Neural progenitor cell (in vitro differentiated cells): ENCODE measurements at regions not wholly inside any gene's neighbourhood (a gene's known extent, or its start where the extent isn't known, plus 50 kb on each side); places are given as distances from the start of the nearest gene placed in this dataset.
"Not testable (repeated sequence)": the region's sequence is repeated elsewhere in the genome, so short reads cannot be mapped to it uniquely, and the experiment has no call there.

Experiments
- DNase-seq: peaks from one replicate; pipeline ENCODE4 v3.0.0-alpha.2; 2016; ENCODE audit warnings: low spot score
- H2AFZ ChIP-seq: fragments of 200-600 bp; sonication (generic); replicated peaks from 2 replicates; pipeline ENCODE4 v1.6.1; 2016; ENCODE audit warnings: antibody characterized with exemption
- H3F3A ChIP-seq: fragments of 200-600 bp; sonication (generic); 2 replicates; pipeline ENCODE4 v1.6.1; 2016; ENCODE audit warnings: antibody characterized with exemption, low read depth
- H3K27ac ChIP-seq: fragments of 200-600 bp; sonication (generic); 2 replicates; pipeline ENCODE4 v1.5.1; 2016; ENCODE audit warnings: mild to moderate bottlenecking
- H3K27me3 ChIP-seq: fragments of 200-600 bp; sonication (generic); 2 replicates; pipeline ENCODE4 v1.6.1; 2016; ENCODE audit warnings: mild to moderate bottlenecking, moderate library complexity
- H3K36me3 ChIP-seq: fragments of 200-600 bp; sonication (generic); 2 replicates; pipeline ENCODE4 v1.5.1; 2016
- H3K4me1 ChIP-seq: fragments of 200-600 bp; sonication (generic); 2 replicates; pipeline ENCODE4 v1.6.1; 2016; ENCODE audit warnings: mixed run types
- H3K4me2 ChIP-seq: fragments of 200-600 bp; sonication (generic); 2 replicates; pipeline ENCODE4 v1.6.1; 2016
- H3K4me3 ChIP-seq: fragments of 200-600 bp; sonication (generic); 2 replicates; pipeline ENCODE4 v1.5.1; 2016
- H3K79me2 ChIP-seq: fragments of 200-600 bp; sonication (generic); 2 replicates; pipeline ENCODE4 v1.6.1; 2016; ENCODE audit warnings: low read depth
- H3K9ac ChIP-seq: fragments of 200-600 bp; sonication (generic); 2 replicates; pipeline ENCODE4 v1.6.1; 2016
- H3K9me3 ChIP-seq: fragments of 200-600 bp; sonication (generic); 2 replicates; pipeline ENCODE4 v1.5.1; 2016; ENCODE audit warnings: low read depth
- H4K20me1 ChIP-seq: fragments of 200-600 bp; sonication (generic); 2 replicates; pipeline ENCODE4 v1.6.1; 2016; ENCODE audit warnings: low read depth
- H3K27ac Mint-ChIP-seq: 3 replicates; pipeline ENCODE4 v1.8.0; 2021; ENCODE audit warnings: mixed read lengths
- H3K27me3 Mint-ChIP-seq: 2 replicates; pipeline ENCODE4 v1.8.0; 2022; ENCODE audit warnings: low read depth, mild to moderate bottlenecking, inconsistent platforms, moderate library complexity, mixed read lengths; ENCODE audit not compliant: insufficient read depth
- H3K36me3 Mint-ChIP-seq: 3 replicates; pipeline ENCODE4 v1.8.0; 2021; ENCODE audit warnings: mixed read lengths
- H3K4me1 Mint-ChIP-seq: 3 replicates; pipeline ENCODE4 v1.8.0; 2021; ENCODE audit warnings: mixed read lengths
- H3K4me3 Mint-ChIP-seq: 3 replicates; pipeline ENCODE4 v1.8.0; 2021; ENCODE audit warnings: mild to moderate bottlenecking, moderate library complexity, mixed read lengths
- H3K9me3 Mint-ChIP-seq: 3 replicates; pipeline ENCODE4 v1.8.0; 2020; ENCODE audit warnings: mixed read lengths
- CTCF ChIP-seq: fragments of 200-600 bp; sonication (generic); IDR thresholded peaks from 2 replicates; pipeline ENCODE4 v1.5.1; 2017; ENCODE audit warnings: antibody characterized with exemption, mild to moderate bottlenecking
- EZH2 ChIP-seq: fragments of 200-600 bp; sonication (generic); IDR thresholded peaks from 2 replicates; pipeline ENCODE4 v1.6.1; 2017; ENCODE audit warnings: antibody characterized with exemption, mild to moderate bottlenecking, moderate library complexity
- EZH2phosphoT487 ChIP-seq: fragments of 200-600 bp; sonication (generic); IDR thresholded peaks from 2 replicates; pipeline ENCODE4 v1.6.1; 2017; ENCODE audit warnings: antibody characterized with exemption

GRCh38 chr6:6452002-6452401 lies 131.5 kb upstream of the F13A1 start:
- no peaks in the 10 kb centered on the region for H3K4me1 Mint-ChIP-seq
- no peak overlapping the region for H2AFZ ChIP-seq
- H3K79me2 ChIP-seq = no peaks in the 10 kb centered on the region
- no peak overlapping the region for H3K4me3 ChIP-seq
- no peak overlapping the region for H3K27ac Mint-ChIP-seq
- no peak overlapping the region for H3K4me3 Mint-ChIP-seq
- no peak for DNase-seq
- TF ChIP-seq EZH2phosphoT487 (no peak), EZH2 (no peak), CTCF (no peak)
- H3F3A ChIP-seq = no peaks in the 10 kb centered on the region
- no peaks in the 10 kb centered on the region for H3K4me1 ChIP-seq
- no peak overlapping the region for H3K9ac ChIP-seq
- H3K9me3 Mint-ChIP-seq = no peaks in the 10 kb centered on the region
- H3K36me3 Mint-ChIP-seq = no peaks in the 10 kb centered on the region
- no peak overlapping the region for H3K4me2 ChIP-seq
- H3K27ac ChIP-seq = no peak overlapping the region
- H3K27me3 Mint-ChIP-seq = peaks cover 2% of the 10 kb centered on the region
- H3K27me3 ChIP-seq = no peaks in the 10 kb centered on the region
- H3K36me3 ChIP-seq = no peaks in the 10 kb centered on the region
- H3K9me3 ChIP-seq = no peaks in the 10 kb centered on the region
- H4K20me1 ChIP-seq = no peaks in the 10 kb centered on the region

- Histone ChIP-seq H3K79me2 (no peaks in the 10 kb centered on the region), H3K36me3 (no peaks in the 10 kb centered on the region)
Observed at GRCh38 chr6:6453186-6453585, 132.7 kb upstream of the F13A1 start.

GRCh38 chr6:6455272-6455671 lies 133.2 kb upstream of the LY86 start:
- Histone ChIP-seq H3K9me3 (no peaks in the 10 kb centered on the region), H3F3A (no peaks in the 10 kb centered on the region), H3K36me3 (no peaks in the 10 kb centered on the region), H3K79me2 (no peaks in the 10 kb centered on the region), H3K9ac (no peak overlapping the region), H4K20me1 (no peaks in the 10 kb centered on the region), H3K4me2 (no peak overlapping the region), H3K27me3 (no peaks in the 10 kb centered on the region), H3K4me1 (no peaks in the 10 kb centered on the region), H2AFZ (no peak overlapping the region), H3K4me3 (no peak overlapping the region), H3K27ac (no peak overlapping the region)
- DNase-seq = no peak
- no peak overlapping the region for H3K4me3 Mint-ChIP-seq
- no peak overlapping the region for H3K27ac Mint-ChIP-seq
- no peaks in the 10 kb centered on the region for H3K36me3 Mint-ChIP-seq
- peaks cover 7% of the 10 kb centered on the region for H3K9me3 Mint-ChIP-seq
- no peaks in the 10 kb centered on the region for H3K4me1 Mint-ChIP-seq
- TF ChIP-seq EZH2 (no peak), CTCF (no peak), EZH2phosphoT487 (no peak)
- H3K27me3 Mint-ChIP-seq = peaks cover 2% of the 10 kb centered on the region

More at GRCh38 chr6:6453186-6453585, 132.7 kb upstream of the F13A1 start:
- DNase-seq = no peak
- no peaks in the 10 kb centered on the region for H3K9me3 Mint-ChIP-seq
- H3K27ac ChIP-seq = no peak overlapping the region
- no peak overlapping the region for H3K27ac Mint-ChIP-seq
- no peaks in the 10 kb centered on the region for H3K27me3 ChIP-seq
- H4K20me1 ChIP-seq = no peaks in the 10 kb centered on the region
- no peaks in the 10 kb centered on the region for H3K4me1 Mint-ChIP-seq
- H3K27me3 Mint-ChIP-seq = peaks cover 2% of the 10 kb centered on the region
- no peak overlapping the region for H3K4me3 ChIP-seq
- no peak overlapping the region for H3K4me3 Mint-ChIP-seq
- H2AFZ ChIP-seq = no peak overlapping the region
- H3K36me3 Mint-ChIP-seq = no peaks in the 10 kb centered on the region
- TF ChIP-seq EZH2 = no peak
- no peak for TF ChIP-seq EZH2phosphoT487
- TF ChIP-seq CTCF = no peak
- H3K4me1 ChIP-seq = no peaks in the 10 kb centered on the region
- H3K9me3 ChIP-seq = no peaks in the 10 kb centered on the region
- H3F3A ChIP-seq = no peaks in the 10 kb centered on the region
- no peak overlapping the region for H3K4me2 ChIP-seq
- H3K9ac ChIP-seq = no peak overlapping the region

- Histone ChIP-seq H3K4me1 (no peaks in the 10 kb centered on the region), H3K79me2 (no peaks in the 10 kb centered on the region), H3K36me3 (no peaks in the 10 kb centered on the region), H3F3A (no peaks in the 10 kb centered on the region), H3K4me2 (no peak overlapping the region), H4K20me1 (no peaks in the 10 kb centered on the region), H3K27me3 (no peaks in the 10 kb centered on the region), H2AFZ (no peak overlapping the region), H3K27ac (no peak overlapping the region), H3K9ac (no peak overlapping the region), H3K4me3 (no peak overlapping the region), H3K9me3 (no peaks in the 10 kb centered on the region)
- no peak for DNase-seq
- Mint-ChIP-seq H3K36me3 (no peaks in the 10 kb centered on the region), H3K27ac (no peak overlapping the region), H3K27me3 (peaks cover 2% of the 10 kb centered on the region), H3K4me1 (no peaks in the 10 kb centered on the region), H3K4me3 (no peak overlapping the region), H3K9me3 (peaks cover 7% of the 10 kb centered on the region)
- no peak for TF ChIP-seq CTCF
- TF ChIP-seq EZH2 = no peak
Observed at GRCh38 chr6:6458172-6458571, 130.3 kb upstream of the LY86 start.

- not testable (repeated sequence) for H3K27me3 ChIP-seq, H3K4me3 Mint-ChIP-seq, H3K27ac Mint-ChIP-seq, H3K79me2 ChIP-seq, H4K20me1 ChIP-seq, H3F3A ChIP-seq, H3K27ac ChIP-seq, H3K9me3 Mint-ChIP-seq, H2AFZ ChIP-seq, H3K4me3 ChIP-seq, H3K9ac ChIP-seq, H3K4me2 ChIP-seq, H3K9me3 ChIP-seq, H3K4me1 ChIP-seq, H3K36me3 Mint-ChIP-seq, H3K36me3 ChIP-seq, DNase-seq, H3K4me1 Mint-ChIP-seq, H3K27me3 Mint-ChIP-seq
Observed at GRCh38 chr6:6459963-6460362, 128.6 kb upstream of the LY86 start.
